ENCODE measurements at regions not wholly inside any gene's neighbourhood (a gene's known extent, or its start where the extent isn't known, plus 50 kb on each side); places are given as distances from the start of the nearest gene placed in this dataset.
A peak's percentile ranks its signal among the peaks of the same experiment; 100 is the strongest.
"Not testable (repeated sequence)": the region's sequence is repeated elsewhere in the genome, so short reads cannot be mapped to it uniquely, and the experiment has no call there.

GRCh38 chr3:36166477-36166876, 213.8 kb upstream of the STAC start:
- intact Hi-C loops (cut with DNase I), result no loop called here
- DNase-seq (no peak), ATAC-seq (no peak)

GRCh38 chr3:36172699-36173098, 207.6 kb upstream of the STAC start:
- DNase-seq (no peak), ATAC-seq (no peak)
- intact Hi-C loops (cut with DNase I), result no loop called here

- no peak for ATAC-seq
- intact Hi-C loops (cut with DNase I), result no loop called here
- DNase-seq, result no peak
These were observed 205.0 kb upstream of the STAC start for GRCh38 chr3:36175113-36175812.

GRCh38 chr3:36175916-36176461, 204.3 kb upstream of the STAC start:
- intact Hi-C loops (cut with DNase I), result no loop called here
- no peak for ATAC-seq
- no peak for DNase-seq

GRCh38 chr3:36178018-36178417, 202.3 kb upstream of the STAC start:
- DNase-seq (no peak), ATAC-seq (no peak)
- intact Hi-C loops (cut with DNase I), result no loop called here

- intact Hi-C loops (cut with DNase I), result no loop called here
- no peak for DNase-seq
These were observed 198.3 kb upstream of the STAC start for GRCh38 chr3:36182024-36182423.

GRCh38 chr3:36187197-36187596, 193.1 kb upstream of the STAC start:
- intact Hi-C loops (cut with DNase I); DNase-seq; ATAC-seq: not testable (repeated sequence)

More at GRCh38 chr3:36182024-36182423, 198.3 kb upstream of the STAC start:
- ATAC-seq, result no peak

- intact Hi-C loops (cut with DNase I), result no loop called here
- no peak for ATAC-seq
These were observed 187.4 kb upstream of the STAC start for GRCh38 chr3:36192901-36193300.

GRCh38 chr3:36193448-36193847, 186.9 kb upstream of the STAC start:
- intact Hi-C loops (cut with DNase I), result no loop called here
- ATAC-seq, result peak in 1 of 2 donors; percentile 38
- no peak for DNase-seq

More at GRCh38 chr3:36192901-36193300, 187.4 kb upstream of the STAC start:
- no peak for DNase-seq

GRCh38 chr3:36196058-36196457, 184.2 kb upstream of the STAC start:
- DNase-seq (no peak), ATAC-seq (no peak)
- intact Hi-C loops (cut with DNase I), result no loop called here

GRCh38 chr3:36197151-36197550, 183.2 kb upstream of the STAC start:
- intact Hi-C loops (cut with DNase I), result no loop called here
- ATAC-seq, result no peak
- DNase-seq, result no peak

- intact Hi-C loops (cut with DNase I), result no loop called here
- no peak for DNase-seq
- ATAC-seq, result no peak
These were observed 178.8 kb upstream of the STAC start for GRCh38 chr3:36201546-36201945.

GRCh38 chr3:36206956-36207580, 173.2 kb upstream of the STAC start:
- no peak for ATAC-seq
- DNase-seq, result no peak
- intact Hi-C loops (cut with DNase I), result no loop called here

GRCh38 chr3:36210840-36211651, 169.3 kb upstream of the STAC start:
- ATAC-seq (no peak), DNase-seq (no peak)
- intact Hi-C loops (cut with DNase I), result no loop called here

GRCh38 chr3:36211652-36211999, 168.7 kb upstream of the STAC start:
- ATAC-seq, result no peak
- intact Hi-C loops (cut with DNase I), result no loop called here
- no peak for DNase-seq

- no peak for DNase-seq
- ATAC-seq, result no peak
- intact Hi-C loops (cut with DNase I), result no loop called here
These were observed 168.1 kb upstream of the STAC start for GRCh38 chr3:36212251-36212650.

GRCh38 chr3:36214460-36214859, 165.8 kb upstream of the STAC start:
- ATAC-seq (no peak), DNase-seq (no peak)
- intact Hi-C loops (cut with DNase I), result no loop called here

- DNase-seq (no peak), ATAC-seq (no peak)
- intact Hi-C loops (cut with DNase I), result no loop called here
These were observed 165.1 kb upstream of the STAC start for GRCh38 chr3:36215241-36215640.

- DNase-seq (no peak), ATAC-seq (no peak)
- intact Hi-C loops (cut with DNase I), result no loop called here
These were observed 160.9 kb upstream of the STAC start for GRCh38 chr3:36219398-36219797.

- intact Hi-C loops (cut with DNase I), result no loop called here
- ATAC-seq (no peak), DNase-seq (no peak)
These were observed 160.1 kb upstream of the STAC start for GRCh38 chr3:36220173-36220572.

Data from left cardiac atrium (tissue), 4 donors.